ENCODE measurements at regions not wholly inside any gene's neighbourhood (a gene's known extent, or its start where the extent isn't known, plus 50 kb on each side); places are given as distances from the start of the nearest gene placed in this dataset.

GRCh38 chr5:61653807-61654580, 321.9 kb downstream of the ZSWIM6 start:
- DNase-seq = no peak

GRCh38 chr5:61654876-61655275, 322.8 kb downstream of the ZSWIM6 start:
- DNase-seq = no peak

GRCh38 chr5:61657010-61657409, 325.0 kb downstream of the ZSWIM6 start:
- no peak for DNase-seq

- DNase-seq = no peak
Measured at GRCh38 chr5:61657686-61658085, 325.6 kb downstream of the ZSWIM6 start.

GRCh38 chr5:61658592-61659008, 326.5 kb downstream of the ZSWIM6 start:
- DNase-seq = no peak

GRCh38 chr5:61659221-61659696, 327.2 kb downstream of the ZSWIM6 start:
- no peak for DNase-seq

GRCh38 chr5:61662670-61663069, 330.6 kb downstream of the ZSWIM6 start:
- DNase-seq = no peak

GRCh38 chr5:61666064-61666621, 334.1 kb downstream of the ZSWIM6 start:
- no peak for DNase-seq

GRCh38 chr5:61667525-61668218, 335.6 kb downstream of the ZSWIM6 start:
- DNase-seq = no peak

- DNase-seq = no peak
Measured at GRCh38 chr5:61669531-61669930, 337.5 kb downstream of the ZSWIM6 start.

- no peak for DNase-seq
Measured at GRCh38 chr5:61670941-61671340, 338.9 kb downstream of the ZSWIM6 start.

- peak; percentile 22 for DNase-seq
Measured at GRCh38 chr5:61673007-61673735, 341.1 kb downstream of the ZSWIM6 start.

GRCh38 chr5:61674378-61674777, 342.3 kb downstream of the ZSWIM6 start:
- no peak for DNase-seq

GRCh38 chr5:61675015-61675692, 343.1 kb downstream of the ZSWIM6 start:
- DNase-seq = no peak

GRCh38 chr5:61677220-61677619, 345.2 kb downstream of the ZSWIM6 start:
- DNase-seq = no peak

GRCh38 chr5:61678966-61679365, 346.9 kb downstream of the ZSWIM6 start:
- no peak for DNase-seq

- DNase-seq = no peak
Measured at GRCh38 chr5:61679562-61679961, 347.5 kb downstream of the ZSWIM6 start.

GRCh38 chr5:61680247-61680646, 348.2 kb downstream of the ZSWIM6 start:
- no peak for DNase-seq

GRCh38 chr5:61683148-61683547, 351.1 kb downstream of the ZSWIM6 start:
- DNase-seq = no peak

- no peak for DNase-seq
Measured at GRCh38 chr5:61683926-61684325, 351.9 kb downstream of the ZSWIM6 start.

- no peak for DNase-seq
Measured at GRCh38 chr5:61686491-61687257, 354.6 kb downstream of the ZSWIM6 start.

- DNase-seq = no peak
Measured at GRCh38 chr5:61687371-61687770, 355.3 kb downstream of the ZSWIM6 start.
